ENCODE measurements at regions not wholly inside any gene's neighbourhood (a gene's known extent, or its start where the extent isn't known, plus 50 kb on each side); places are given as distances from the start of the nearest gene placed in this dataset.
A peak's percentile ranks its signal among the peaks of the same experiment; 100 is the strongest.

DNA sequence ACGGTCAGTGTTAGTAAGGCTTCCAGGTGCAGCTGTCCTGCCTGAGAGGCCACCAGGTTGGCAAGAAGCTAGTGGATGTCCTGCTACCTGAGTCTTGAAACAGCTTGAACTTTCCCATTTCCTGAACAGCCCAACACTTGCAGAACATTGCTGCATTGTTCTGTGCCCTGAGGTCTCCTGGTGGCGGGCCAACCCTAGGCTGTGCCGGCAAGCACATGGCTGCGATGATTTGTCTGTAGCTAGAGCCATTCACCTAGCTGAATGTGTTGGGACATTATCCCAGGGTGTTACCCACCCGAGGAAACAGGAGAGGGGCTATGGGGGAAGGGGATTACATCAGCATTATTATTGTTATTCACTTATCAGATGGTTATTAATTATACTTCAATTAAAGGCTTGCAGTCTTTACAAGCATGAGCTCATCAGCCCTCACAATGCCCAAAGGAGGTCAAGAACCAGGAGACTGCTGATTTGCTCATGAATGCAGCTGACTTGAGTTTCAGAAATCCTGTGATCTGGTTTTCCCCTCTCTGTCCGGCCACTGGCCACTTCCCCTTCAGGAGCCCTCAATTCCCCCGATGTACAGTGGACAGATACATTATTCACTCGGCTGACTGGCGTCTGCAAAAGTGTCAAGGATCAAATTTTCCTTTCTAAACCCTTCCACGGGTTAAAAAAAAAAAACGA, 187.6 kb upstream of the TSC22D1 start:
- no peak overlapping the region for H3K27ac ChIP-seq (ENCODE audit: low read depth, low read length)
- peak overlapping the region; percentile 52 for H3K4me2 ChIP-seq (ENCODE audit: low read length)
- H3K4me1 ChIP-seq (ENCODE audit: insufficient read depth, low read length): peaks cover 34% of the 10 kb centered on the region
- no peak overlapping the region for H3K9ac ChIP-seq (ENCODE audit: low read length)
- no peaks in the 10 kb centered on the region for H3K9me3 ChIP-seq (ENCODE audit: insufficient read depth, low read depth, low read length)
- H3K36me3 ChIP-seq (ENCODE audit: insufficient read depth, low read length): no peaks in the 10 kb centered on the region
- H3K27ac Mint-ChIP-seq (ENCODE audit: unreplicated experiment): peak overlapping the region; percentile 37
- H3K4me3 Mint-ChIP-seq (ENCODE audit: unreplicated experiment): no peak overlapping the region
- H3K4me1 Mint-ChIP-seq (ENCODE audit: low read depth, unreplicated experiment): peaks cover 34% of the 10 kb centered on the region
- no peaks in the 10 kb centered on the region for H3K9me3 Mint-ChIP-seq (ENCODE audit: unreplicated experiment)
- H3K36me3 Mint-ChIP-seq (ENCODE audit: low read depth, unreplicated experiment): peaks cover 3% of the 10 kb centered on the region
- no peaks in the 10 kb centered on the region for H3K79me2 ChIP-seq (ENCODE audit: insufficient read depth, low read length)
- no peaks in the 10 kb centered on the region for H3K27me3 ChIP-seq (ENCODE audit: insufficient read depth, low read length)
- no peaks in the 10 kb centered on the region for H3K27me3 Mint-ChIP-seq (ENCODE audit: low read depth, unreplicated experiment)
- H3K4me3 ChIP-seq (ENCODE audit: insufficient read depth, low read depth, low read length): no peak overlapping the region
- peak; percentile 27 for DNase-seq (ENCODE audit: low read depth)
- no peaks in the 10 kb centered on the region for H4K20me1 ChIP-seq (ENCODE audit: insufficient read depth, low read length)
- FAIRE-seq: no peak
- TF ChIP-seq CTCF (IDR thresholded peaks at IDR 0.05; ENCODE audit: insufficient read depth, low read depth, low read length) (no peak), EZH2 (IDR thresholded peaks at IDR 0.05; ENCODE audit: insufficient read depth, low read length) (no peak)
- peak overlapping the region; percentile 20 for H2AFZ ChIP-seq (ENCODE audit: low read depth, low read length)

DNA sequence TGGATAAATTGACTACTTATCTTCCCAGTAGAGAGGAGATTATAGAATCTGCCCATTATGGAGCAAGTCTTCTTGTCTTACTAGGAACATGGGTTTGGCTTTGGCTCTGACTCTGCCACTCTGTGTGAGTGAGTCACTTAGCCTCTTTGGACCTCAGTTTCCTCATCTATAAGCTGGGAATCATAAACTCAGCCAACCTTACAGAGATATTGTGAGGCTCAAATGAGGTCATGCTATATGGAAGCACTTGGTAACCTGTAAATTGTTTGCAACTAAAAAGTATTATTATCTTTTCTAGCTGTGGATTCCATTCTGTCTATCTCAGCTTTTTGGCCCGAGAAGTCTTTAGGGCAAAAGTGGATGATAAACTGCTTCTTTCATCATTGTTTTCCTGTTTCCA, 186.8 kb upstream of the TSC22D1 start:
- Histone ChIP-seq H3K27me3 (ENCODE audit: insufficient read depth, low read length) (no peaks in the 10 kb centered on the region), H3K4me2 (ENCODE audit: low read length) (no peak overlapping the region), H3K36me3 (ENCODE audit: insufficient read depth, low read length) (no peaks in the 10 kb centered on the region), H3K9me3 (ENCODE audit: insufficient read depth, low read depth, low read length) (no peaks in the 10 kb centered on the region), H3K79me2 (ENCODE audit: insufficient read depth, low read length) (no peaks in the 10 kb centered on the region), H2AFZ (ENCODE audit: low read depth, low read length) (no peak overlapping the region), H3K4me3 (ENCODE audit: insufficient read depth, low read depth, low read length) (no peak overlapping the region), H3K4me1 (ENCODE audit: insufficient read depth, low read length) (peaks cover 42% of the 10 kb centered on the region), H3K27ac (ENCODE audit: low read depth, low read length) (no peak overlapping the region), H3K9ac (ENCODE audit: low read length) (no peak overlapping the region), H4K20me1 (ENCODE audit: insufficient read depth, low read length) (no peaks in the 10 kb centered on the region)
- Mint-ChIP-seq H3K36me3 (ENCODE audit: low read depth, unreplicated experiment) (peaks cover 3% of the 10 kb centered on the region), H3K4me1 (ENCODE audit: low read depth, unreplicated experiment) (peaks cover 36% of the 10 kb centered on the region), H3K9me3 (ENCODE audit: unreplicated experiment) (no peaks in the 10 kb centered on the region), H3K4me3 (ENCODE audit: unreplicated experiment) (no peak overlapping the region), H3K27me3 (ENCODE audit: low read depth, unreplicated experiment) (no peaks in the 10 kb centered on the region), H3K27ac (ENCODE audit: unreplicated experiment) (no peak overlapping the region)
- FAIRE-seq (no peak), DNase-seq (ENCODE audit: low read depth) (peak; percentile 39)
- TF ChIP-seq EZH2 (IDR thresholded peaks at IDR 0.05; ENCODE audit: insufficient read depth, low read length) (no peak), CTCF (IDR thresholded peaks at IDR 0.05; ENCODE audit: insufficient read depth, low read depth, low read length) (no peak)

DNA sequence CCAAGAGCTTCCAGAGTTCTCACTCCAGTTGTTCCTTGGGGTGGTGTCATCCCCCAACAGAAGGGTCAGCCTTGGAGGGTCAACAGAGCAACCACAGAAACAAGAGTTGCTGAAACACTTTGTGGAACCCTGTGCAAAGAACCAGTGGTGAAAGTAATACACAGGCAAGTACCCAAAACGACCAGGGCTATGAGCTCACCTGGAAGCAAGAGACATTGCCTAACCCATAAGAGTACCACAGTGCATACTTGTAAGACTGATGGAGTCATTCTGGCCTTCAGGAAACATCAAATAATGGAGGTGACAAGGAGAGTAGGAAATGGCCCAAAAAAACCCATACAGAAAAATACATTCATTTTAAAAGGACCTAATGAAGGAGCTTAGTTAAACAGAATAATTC, 184.3 kb upstream of the TSC22D1 start:
- no peak overlapping the region for H3K9ac ChIP-seq (ENCODE audit: low read length)
- H3K27me3 ChIP-seq (ENCODE audit: insufficient read depth, low read length): no peaks in the 10 kb centered on the region
- FAIRE-seq: no peak
- H3K9me3 ChIP-seq (ENCODE audit: insufficient read depth, low read depth, low read length): no peaks in the 10 kb centered on the region
- H2AFZ ChIP-seq (ENCODE audit: low read depth, low read length): no peak overlapping the region
- no peak for TF ChIP-seq CTCF (IDR thresholded peaks at IDR 0.05; ENCODE audit: insufficient read depth, low read depth, low read length)
- no peak for TF ChIP-seq EZH2 (IDR thresholded peaks at IDR 0.05; ENCODE audit: insufficient read depth, low read length)
- Mint-ChIP-seq H3K27ac (ENCODE audit: unreplicated experiment) (peak overlapping the region; percentile 92), H3K36me3 (ENCODE audit: low read depth, unreplicated experiment) (peaks cover 3% of the 10 kb centered on the region), H3K9me3 (ENCODE audit: unreplicated experiment) (no peaks in the 10 kb centered on the region), H3K4me1 (ENCODE audit: low read depth, unreplicated experiment) (peaks cover 49% of the 10 kb centered on the region), H3K27me3 (ENCODE audit: low read depth, unreplicated experiment) (no peaks in the 10 kb centered on the region), H3K4me3 (ENCODE audit: unreplicated experiment) (no peak overlapping the region)
- H4K20me1 ChIP-seq (ENCODE audit: insufficient read depth, low read length): no peaks in the 10 kb centered on the region
- no peaks in the 10 kb centered on the region for H3K36me3 ChIP-seq (ENCODE audit: insufficient read depth, low read length)
- H3K4me1 ChIP-seq (ENCODE audit: insufficient read depth, low read length): peaks cover 61% of the 10 kb centered on the region
- no peak overlapping the region for H3K27ac ChIP-seq (ENCODE audit: low read depth, low read length)
- DNase-seq (ENCODE audit: low read depth): no peak
- H3K4me3 ChIP-seq (ENCODE audit: insufficient read depth, low read depth, low read length): no peak overlapping the region
- H3K4me2 ChIP-seq (ENCODE audit: low read length): no peak overlapping the region
- H3K79me2 ChIP-seq (ENCODE audit: insufficient read depth, low read length): no peaks in the 10 kb centered on the region
